ENCODE measurements at regions not wholly inside any gene's neighbourhood (a gene's known extent, or its start where the extent isn't known, plus 50 kb on each side); places are given as distances from the start of the nearest gene placed in this dataset.

- no peak for DNase-seq
These were observed 190.1 kb upstream of the KLF12 start for GRCh38 chr13:74324338-74324737.

- no peak for DNase-seq
These were observed 188.4 kb upstream of the KLF12 start for GRCh38 chr13:74322562-74322961.

- DNase-seq = no peak
These were observed 186.1 kb upstream of the KLF12 start for GRCh38 chr13:74320282-74320681.

GRCh38 chr13:74316547-74316946 lies 182.3 kb upstream of the KLF12 start:
- DNase-seq = no peak

DNA sequence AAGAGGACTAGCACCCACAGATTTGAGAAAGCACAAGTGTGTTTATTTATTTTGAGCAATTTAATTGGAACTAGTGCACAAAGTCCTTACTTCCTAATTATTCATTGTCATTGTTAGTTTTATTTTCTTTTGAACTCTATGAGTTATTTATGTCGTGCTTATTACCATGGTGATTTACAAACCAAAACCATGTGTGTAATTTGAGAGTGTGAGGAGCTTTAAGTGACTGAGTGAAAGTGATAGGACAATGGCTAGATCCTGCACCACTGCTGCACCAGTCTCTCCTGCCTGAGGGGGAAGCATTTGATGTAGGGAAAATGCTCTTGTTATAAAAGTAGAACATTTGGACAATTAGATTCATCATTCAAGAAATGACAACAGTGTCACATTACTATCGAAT lies 172.3 kb upstream of the KLF12 start:
- DNase-seq = no peak

GRCh38 chr13:74305876-74306275 lies 171.7 kb upstream of the KLF12 start:
- DNase-seq = no peak

- no peak for DNase-seq
These were observed 167.2 kb upstream of the KLF12 start for GRCh38 chr13:74301258-74301935.

GRCh38 chr13:74300162-74300561 lies 166.0 kb upstream of the KLF12 start:
- no peak for DNase-seq

GRCh38 chr13:74299721-74300120 lies 165.5 kb upstream of the KLF12 start:
- no peak for DNase-seq

GRCh38 chr13:74298923-74299322 lies 164.7 kb upstream of the KLF12 start:
- no peak for DNase-seq

GRCh38 chr13:74289861-74290773 lies 155.9 kb upstream of the KLF12 start:
- DNase-seq = peak; percentile 12 to 28

GRCh38 chr13:74289107-74289506 lies 154.9 kb upstream of the KLF12 start:
- no peak for DNase-seq

DNA sequence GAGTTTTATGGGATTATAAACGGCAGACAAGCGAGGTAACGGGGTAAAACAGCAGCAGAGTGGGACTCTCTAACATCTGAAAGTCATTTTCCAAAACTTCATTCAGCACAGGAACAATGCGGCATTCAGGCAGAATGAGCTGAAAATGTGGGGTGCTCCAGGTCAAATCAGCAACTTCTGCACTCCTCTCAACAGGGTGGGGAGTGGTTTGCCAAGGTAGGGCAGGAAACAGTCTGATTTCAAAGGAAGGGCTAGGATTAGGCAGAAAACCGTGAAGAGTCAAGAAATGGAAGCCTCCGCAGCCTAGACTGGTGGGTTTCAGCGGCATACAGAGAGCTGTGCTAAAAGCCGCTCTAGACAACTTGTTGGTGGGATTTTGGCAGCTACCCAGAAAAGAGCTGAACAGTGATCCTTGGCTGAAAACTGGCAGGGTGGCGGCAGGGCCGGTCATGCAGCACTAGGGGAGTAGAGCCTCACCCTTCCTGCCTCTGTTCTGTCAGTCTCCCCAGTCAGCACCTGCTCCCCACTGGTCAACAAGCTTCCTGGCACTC lies 154.2 kb upstream of the KLF12 start:
- DNase-seq = peak in 1 of 2 experiments; percentile 0

- peak; percentile 77 to 82 for DNase-seq
These were observed 153.5 kb upstream of the KLF12 start for GRCh38 chr13:74287724-74288169.

GRCh38 chr13:74280795-74281490 lies 146.7 kb upstream of the KLF12 start:
- no peak for DNase-seq

DNA sequence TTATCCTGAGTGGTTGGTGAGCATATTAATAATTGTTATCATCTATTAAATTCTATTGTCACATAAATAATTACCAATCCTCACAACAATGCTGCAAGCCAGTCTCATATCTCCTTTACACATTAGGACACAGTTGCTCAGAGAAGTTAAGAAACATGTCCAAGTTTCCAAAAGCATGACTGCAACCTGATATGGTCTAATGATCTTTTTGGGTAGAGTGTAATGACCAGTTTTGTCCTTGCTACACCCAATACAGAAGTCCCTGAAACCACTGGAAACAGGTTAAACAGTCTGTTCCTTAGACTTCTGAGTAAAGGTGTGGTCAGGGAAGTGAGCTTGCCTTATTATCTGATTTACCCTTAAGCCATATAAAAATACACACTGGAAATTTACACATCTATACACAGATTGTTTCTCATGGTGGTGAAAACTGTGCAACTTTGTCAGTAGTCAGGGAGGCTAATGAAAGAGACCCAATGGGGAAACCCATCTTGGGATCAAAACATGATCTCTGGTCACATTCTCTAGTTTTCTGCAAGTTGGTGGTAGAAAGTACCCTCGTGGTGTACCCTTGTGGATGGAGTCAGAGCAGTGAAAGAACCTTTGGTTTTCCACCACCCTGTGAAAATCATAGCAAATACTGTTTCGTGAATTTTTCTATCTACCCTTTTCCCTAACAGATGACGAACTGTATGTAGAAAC lies 146.0 kb upstream of the KLF12 start:
- no peak for DNase-seq

- DNase-seq = no peak
These were observed 144.7 kb upstream of the KLF12 start for GRCh38 chr13:74278901-74279300.

DNA sequence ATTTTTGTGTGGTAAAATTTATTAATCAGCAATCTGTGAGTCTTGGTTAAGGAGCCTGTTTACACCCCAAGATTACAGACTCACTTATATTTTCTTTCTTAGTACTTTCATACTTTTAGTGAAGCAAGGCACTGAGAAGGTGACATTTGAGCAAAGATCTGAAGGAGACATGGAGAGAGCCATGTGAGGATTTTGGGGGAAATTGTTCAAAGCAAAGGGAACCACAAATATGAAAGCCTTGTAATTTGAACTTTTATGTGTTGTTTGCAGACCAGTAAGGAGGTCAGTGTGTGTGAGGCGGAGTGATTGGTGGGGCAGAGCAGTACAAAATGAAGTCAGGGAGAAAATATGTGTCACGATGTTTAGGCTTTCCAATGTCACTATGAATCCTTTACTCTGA lies 140.7 kb upstream of the KLF12 start:
- DNase-seq = no peak

- DNase-seq = no peak
These were observed 139.4 kb upstream of the KLF12 start for GRCh38 chr13:74273581-74273980.

- no peak for DNase-seq
These were observed 138.6 kb upstream of the KLF12 start for GRCh38 chr13:74272826-74273225.

- no peak for DNase-seq
These were observed 135.8 kb upstream of the KLF12 start for GRCh38 chr13:74270018-74270417.

DNA sequence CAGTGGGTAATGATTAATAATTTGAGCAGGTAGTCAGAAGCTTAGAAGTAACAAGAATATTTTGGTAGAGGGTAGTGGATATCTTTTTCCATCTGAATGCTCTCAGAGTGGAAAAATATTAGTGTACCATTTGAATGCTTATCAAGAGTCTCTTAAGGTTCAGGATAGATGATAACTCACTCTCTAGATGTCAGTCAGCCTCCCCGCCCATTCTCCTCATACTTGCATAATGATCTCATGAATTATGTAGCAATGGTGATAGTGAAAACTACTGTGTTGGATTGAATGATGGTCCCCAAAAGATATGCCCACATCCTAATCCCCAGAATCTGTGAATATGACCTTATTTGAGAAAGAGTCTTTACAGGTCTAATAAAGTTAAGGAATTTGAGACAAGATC lies 132.7 kb upstream of the KLF12 start:
- DNase-seq = no peak

DNA sequence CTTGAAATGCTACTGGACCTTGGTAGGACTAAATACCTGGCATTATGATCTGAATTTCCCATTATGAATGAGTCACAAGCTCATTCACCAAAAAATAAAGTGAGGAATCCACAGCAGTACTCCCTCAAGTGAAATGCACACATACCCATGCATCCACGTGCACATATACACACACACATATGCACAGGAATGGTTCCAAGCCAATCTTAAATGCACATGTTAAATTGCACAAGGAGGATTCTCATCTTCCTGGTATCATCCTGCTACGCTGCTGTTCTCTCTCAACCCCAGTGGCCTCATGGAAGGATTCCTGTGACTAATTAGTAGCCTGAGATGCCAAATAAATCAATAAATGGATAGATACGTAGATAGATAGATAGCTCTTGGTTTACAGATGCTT lies 132.1 kb upstream of the KLF12 start:
- no peak for DNase-seq

Data from activated CD4-positive, alpha-beta T cell treated with anti-CD3 and anti-CD28 coated beads, Interleukin-2, amount 50 U/mL, for 4 hours (primary cell).